ENCODE measurements at regions not wholly inside any gene's neighbourhood (a gene's known extent, or its start where the extent isn't known, plus 50 kb on each side); places are given as distances from the start of the nearest gene placed in this dataset.

GRCh38 chr5:145220481-145220880, 614.7 kb downstream of the PRELID2 start:
- in situ Hi-C loops (cut with MboI; ENCODE audit: low sequenced_read_pairs), result no loop called here
- H2BK120ac ChIP-seq (ENCODE audit: low read depth, low read length), result no peak overlapping the region
- no peak overlapping the region for H2BK20ac ChIP-seq (ENCODE audit: low read depth, low read length)
- no peak overlapping the region for H2AK5ac ChIP-seq (ENCODE audit: low read depth, low read length)
- H3K14ac ChIP-seq (replicated peaks; ENCODE audit: low read depth, low read length), result no peak overlapping the region
- ATAC-seq (ENCODE audit: low read depth) (no peak), DNase-seq (no peak)
- H3K4me3 ChIP-seq (ENCODE audit: insufficient read depth, low read depth, low read length), result no peak overlapping the region
- no peak overlapping the region for H2AK9ac ChIP-seq (replicated peaks; ENCODE audit: low read depth, low read length, poor library complexity)
- no peaks in the 10 kb centered on the region; the same call in 1 of the 2 replicates for H3K4me1 ChIP-seq (ENCODE audit: control insufficient read depth, insufficient read depth, low read length)
- no peak overlapping the region for H2BK5ac ChIP-seq (ENCODE audit: low read depth, low read length, poor library complexity, severe bottlenecking)
- H3K56ac ChIP-seq (ENCODE audit: extremely low read depth, insufficient read depth, low read length), result no peak overlapping the region
- no peak overlapping the region for H4K8ac ChIP-seq (ENCODE audit: low read depth in 2 of 2, low read length in 2 of 2)
- H3K4ac ChIP-seq (ENCODE audit: low read depth, low read length), result no peak overlapping the region
- H3K9me1 ChIP-seq (ENCODE audit: insufficient read depth, low read length), result peaks cover 2% of the 10 kb centered on the region; the same call in 1 of the 2 replicates
- no peak overlapping the region for H3K18ac ChIP-seq (ENCODE audit: low read depth, low read length)
- no peak overlapping the region for H3K23ac ChIP-seq (ENCODE audit: low read depth, low read length)
- no CpG with 5 or more reads among the region's 5 CpGs for WGBS, 2 experiments (ENCODE audit: extremely low coverage in 2 of 2, insufficient read length in 1 of 2)
- no peak overlapping the region for H3K27ac ChIP-seq (ENCODE audit: insufficient read depth, low read length)
- ChIA-PET CTCF (no interaction called here), POLR2A (ENCODE audit: unreplicated experiment) (no interaction called here)
- no TSS peak for BruUV-seq (replicated peaks)
- no peaks in the 10 kb centered on the region for H4K20me1 ChIP-seq (ENCODE audit: insufficient read depth, low read length)
- H3K79me1 ChIP-seq (ENCODE audit: low read depth in 1 of 2, low read length in 2 of 2), result no peaks in the 10 kb centered on the region
- no peaks in the 10 kb centered on the region for H3K9me3 ChIP-seq (ENCODE audit: control insufficient read depth, insufficient read depth, low read length)
- H2BK15ac ChIP-seq (ENCODE audit: low read depth, low read length), result no peak overlapping the region
- H3K27me3 ChIP-seq (ENCODE audit: control insufficient read depth, insufficient read depth, low read length), result no peaks in the 10 kb centered on the region
- no peak overlapping the region for H4K5ac ChIP-seq (ENCODE audit: low read depth, low read length)
- no peak for TF ChIP-seq USF2 (IDR thresholded peaks at IDR 0.05; ENCODE audit: low read depth, low read length)
- dilution Hi-C loops (cut with HindIII; ENCODE audit: low sequenced_read_pairs, unreplicated experiment), result no loop called here
- H3K4me2 ChIP-seq (ENCODE audit: low read depth, low read length), result no peak overlapping the region
- intact Hi-C loops (cut with micrococcal nuclease), result no loop called here
- no peaks in the 10 kb centered on the region for H3K36me3 ChIP-seq (ENCODE audit: control insufficient read depth, insufficient read depth, low read length)
- H3K9ac ChIP-seq (ENCODE audit: low read depth, low read length), result no peak overlapping the region
- H4K91ac ChIP-seq (ENCODE audit: insufficient read depth, low read depth, low read length), result no peak overlapping the region
- H2AFZ ChIP-seq (replicated peaks; ENCODE audit: low read length, poor library complexity), result no peak overlapping the region

All from IMR-90 (cell line).